GM19397 (cell line): ENCODE measurements at regions not wholly inside any gene's neighbourhood (a gene's known extent, or its start where the extent isn't known, plus 50 kb on each side); places are given as distances from the start of the nearest gene placed in this dataset.

ENCODE experiments used
- ATAC-seq: cut with Tn5 transposase; IDR thresholded peaks from one replicate; pipeline ENCODE4 v1.9.1; 2021; ENCODE audit warnings: mild to moderate bottlenecking, moderate library complexity; ENCODE audit not compliant: unreplicated experiment

- no peak for ATAC-seq
Observed at GRCh38 chr10:128972036-128972405, 495.0 kb upstream of the MGMT start.

GRCh38 chr10:128973221-128973620 is 493.8 kb upstream of the MGMT start:
- ATAC-seq, result no peak

GRCh38 chr10:128976856-128977255 is 490.2 kb upstream of the MGMT start:
- ATAC-seq, result no peak

GRCh38 chr10:128978211-128978610 is 488.8 kb upstream of the MGMT start:
- ATAC-seq, result no peak

- ATAC-seq, result no peak
Observed at GRCh38 chr10:128979405-128979804, 487.6 kb upstream of the MGMT start.

- no peak for ATAC-seq
Observed at GRCh38 chr10:128981251-128981650, 485.8 kb upstream of the MGMT start.

- no peak for ATAC-seq
Observed at GRCh38 chr10:128981881-128982615, 485.0 kb upstream of the MGMT start.

GRCh38 chr10:128982616-128982915 is 484.5 kb upstream of the MGMT start:
- ATAC-seq, result no peak

- ATAC-seq, result no peak
Observed at GRCh38 chr10:128985036-128985435, 482.0 kb upstream of the MGMT start.

- no peak for ATAC-seq
Observed at GRCh38 chr10:128990986-128991385, 476.1 kb upstream of the MGMT start.

- ATAC-seq, result no peak
Observed at GRCh38 chr10:128992770-128993169, 474.3 kb upstream of the MGMT start.

- ATAC-seq, result no peak
Observed at GRCh38 chr10:128993443-128993842, 473.6 kb upstream of the MGMT start.

GRCh38 chr10:128993911-128994538 is 473.0 kb upstream of the MGMT start:
- ATAC-seq, result no peak

- no peak for ATAC-seq
Observed at GRCh38 chr10:128994598-128995143, 472.4 kb upstream of the MGMT start.

GRCh38 chr10:128995676-128996075 is 471.4 kb upstream of the MGMT start:
- no peak for ATAC-seq

- no peak for ATAC-seq
Observed at GRCh38 chr10:128996092-128996491, 470.9 kb upstream of the MGMT start.

GRCh38 chr10:128998101-128998805 is 468.8 kb upstream of the MGMT start:
- ATAC-seq, result no peak

GRCh38 chr10:129004398-129004797 is 462.6 kb upstream of the MGMT start:
- ATAC-seq, result no peak

GRCh38 chr10:129005080-129005479 is 462.0 kb upstream of the MGMT start:
- ATAC-seq, result no peak

GRCh38 chr10:129005804-129006203 is 461.2 kb upstream of the MGMT start:
- no peak for ATAC-seq

GRCh38 chr10:129018511-129018910 is 448.5 kb upstream of the MGMT start:
- ATAC-seq, result no peak
